Osteocyte (in vitro differentiated cells): ENCODE measurements at regions not wholly inside any gene's neighbourhood (a gene's known extent, or its start where the extent isn't known, plus 50 kb on each side); places are given as distances from the start of the nearest gene placed in this dataset.

Experiments used
- DNase-seq: peaks from one replicate; pipeline ENCODE4 v3.0.0; 2021; ENCODE audit warnings: mixed read lengths; ENCODE audit not compliant: unreplicated experiment; ENCODE audit errors: extremely low spot score
- H3K27ac Mint-ChIP-seq: one replicate; pipeline ENCODE4 v1.8.0; 2021; ENCODE audit warnings: mild to moderate bottlenecking, mixed read lengths; ENCODE audit not compliant: unreplicated experiment
- H3K27me3 Mint-ChIP-seq: one replicate; pipeline ENCODE4 v1.8.0; 2021; ENCODE audit warnings: mixed read lengths; ENCODE audit not compliant: unreplicated experiment
- H3K36me3 Mint-ChIP-seq: one replicate; pipeline ENCODE4 v1.8.0; 2021; ENCODE audit warnings: mixed read lengths; ENCODE audit not compliant: unreplicated experiment
- H3K4me1 Mint-ChIP-seq: one replicate; pipeline ENCODE4 v1.8.0; 2021; ENCODE audit warnings: mixed read lengths; ENCODE audit not compliant: unreplicated experiment
- H3K4me3 Mint-ChIP-seq: one replicate; pipeline ENCODE4 v1.8.0; 2021; ENCODE audit warnings: mild to moderate bottlenecking, moderate library complexity, mixed read lengths; ENCODE audit not compliant: unreplicated experiment
- H3K9me3 Mint-ChIP-seq: one replicate; pipeline ENCODE4 v1.8.0; 2021; ENCODE audit warnings: mixed read lengths; ENCODE audit not compliant: unreplicated experiment
- CTCF ChIP-seq: fragments of 200-600 bp; sonication (generic); IDR thresholded peaks from 2 replicates; pipeline ENCODE4 v1.5.0; 2021; ENCODE audit warnings: antibody characterized with exemption, mild to moderate bottlenecking, moderate library complexity

DNA sequence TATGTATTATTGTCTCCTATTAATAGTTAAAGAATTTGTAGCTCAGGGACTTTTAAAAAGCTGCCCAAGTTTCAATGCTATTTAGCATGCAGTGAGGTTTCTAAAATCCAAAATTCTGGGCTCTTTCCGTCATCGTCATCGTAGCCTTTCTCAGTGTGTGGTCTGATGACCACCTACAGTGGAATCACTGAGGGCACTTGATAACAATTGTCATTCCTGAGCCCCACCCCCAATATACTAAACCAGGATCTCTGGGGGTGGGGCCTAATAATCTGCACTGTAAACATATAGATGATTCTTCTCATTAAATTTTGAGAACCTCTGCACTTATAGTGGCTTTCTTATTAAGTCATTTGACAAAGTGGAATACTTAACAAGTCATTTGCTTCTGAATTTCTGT lies 674.8 kb downstream of the PLPP3 start:
- H3K27me3 Mint-ChIP-seq, result no peaks in the 10 kb centered on the region
- no peak overlapping the region for H3K27ac Mint-ChIP-seq
- no peak for DNase-seq
- peaks cover 8% of the 10 kb centered on the region for H3K9me3 Mint-ChIP-seq
- H3K4me1 Mint-ChIP-seq, result no peaks in the 10 kb centered on the region
- no peak overlapping the region for H3K4me3 Mint-ChIP-seq
- TF ChIP-seq CTCF, result no peak
- H3K36me3 Mint-ChIP-seq, result peaks cover 3% of the 10 kb centered on the region

GRCh38 chr1:55898181-55898580 lies 681.2 kb downstream of the PLPP3 start:
- no peaks in the 10 kb centered on the region for H3K4me1 Mint-ChIP-seq
- no peak for DNase-seq
- H3K4me3 Mint-ChIP-seq, result no peak overlapping the region
- H3K27ac Mint-ChIP-seq, result no peak overlapping the region
- H3K36me3 Mint-ChIP-seq, result peaks cover 13% of the 10 kb centered on the region
- no peak for TF ChIP-seq CTCF
- peaks cover 33% of the 10 kb centered on the region for H3K9me3 Mint-ChIP-seq
- no peaks in the 10 kb centered on the region for H3K27me3 Mint-ChIP-seq

DNA sequence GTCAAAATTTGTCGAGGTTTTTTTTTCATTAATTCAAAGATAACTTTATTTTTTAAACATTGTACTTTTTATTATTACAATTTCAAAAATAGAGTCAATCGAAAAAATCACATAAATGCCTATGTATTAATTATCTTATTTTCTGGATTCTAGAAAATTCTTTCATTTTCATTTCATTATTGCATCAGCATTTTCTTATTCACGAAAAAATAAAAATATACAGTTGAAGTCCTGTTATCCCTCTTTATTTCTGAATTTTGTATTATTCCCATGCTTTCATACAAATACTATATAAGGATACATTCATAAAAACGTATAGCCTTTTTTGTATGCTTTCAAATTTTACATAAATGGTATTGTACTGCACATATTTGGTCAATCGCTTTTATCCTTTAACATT lies 681.0 kb upstream of the USP24 start:
- Mint-ChIP-seq H3K9me3 (peaks cover 51% of the 10 kb centered on the region), H3K27me3 (no peaks in the 10 kb centered on the region), H3K27ac (no peak overlapping the region), H3K4me3 (no peak overlapping the region), H3K4me1 (no peaks in the 10 kb centered on the region), H3K36me3 (peaks cover 27% of the 10 kb centered on the region)
- TF ChIP-seq CTCF, result no peak
- no peak for DNase-seq

DNA sequence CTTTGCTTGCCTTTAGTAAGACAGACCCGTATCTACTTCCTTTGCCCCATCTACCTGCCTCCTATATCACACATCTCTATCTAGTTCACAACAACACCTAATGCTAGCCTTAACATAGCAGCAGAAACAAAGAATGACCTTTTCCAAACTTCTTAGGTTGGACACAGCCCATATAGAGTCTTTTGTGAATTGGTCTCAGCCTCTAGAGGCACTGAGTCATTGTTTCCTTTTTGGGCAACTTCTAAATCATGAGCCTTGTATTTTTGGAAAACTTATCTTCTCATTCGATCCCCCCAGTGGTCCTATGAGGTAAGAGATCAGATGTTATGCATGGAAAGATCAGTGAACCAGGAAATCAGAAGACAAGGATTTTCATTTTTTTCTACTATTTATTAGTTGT lies 679.4 kb upstream of the USP24 start:
- no peak overlapping the region for H3K4me3 Mint-ChIP-seq
- no peak overlapping the region for H3K27ac Mint-ChIP-seq
- H3K4me1 Mint-ChIP-seq, result no peaks in the 10 kb centered on the region
- peaks cover 45% of the 10 kb centered on the region for H3K9me3 Mint-ChIP-seq
- no peak for TF ChIP-seq CTCF
- H3K36me3 Mint-ChIP-seq, result peaks cover 24% of the 10 kb centered on the region
- DNase-seq, result no peak
- no peaks in the 10 kb centered on the region for H3K27me3 Mint-ChIP-seq

GRCh38 chr1:55893155-55893554 lies 678.0 kb upstream of the USP24 start:
- no peak overlapping the region for H3K27ac Mint-ChIP-seq
- no peak for DNase-seq

More at GRCh38 chr1:55893155-55893554, 678.0 kb upstream of the USP24 start:
- no peak for TF ChIP-seq CTCF
- Mint-ChIP-seq H3K36me3 (peaks cover 24% of the 10 kb centered on the region), H3K9me3 (peaks cover 44% of the 10 kb centered on the region), H3K4me1 (no peaks in the 10 kb centered on the region), H3K27me3 (no peaks in the 10 kb centered on the region), H3K4me3 (no peak overlapping the region)
